ENCODE measurements at regions not wholly inside any gene's neighbourhood (a gene's known extent, or its start where the extent isn't known, plus 50 kb on each side); places are given as distances from the start of the nearest gene placed in this dataset.
A peak's percentile ranks its signal among the peaks of the same experiment; 100 is the strongest.

DNA sequence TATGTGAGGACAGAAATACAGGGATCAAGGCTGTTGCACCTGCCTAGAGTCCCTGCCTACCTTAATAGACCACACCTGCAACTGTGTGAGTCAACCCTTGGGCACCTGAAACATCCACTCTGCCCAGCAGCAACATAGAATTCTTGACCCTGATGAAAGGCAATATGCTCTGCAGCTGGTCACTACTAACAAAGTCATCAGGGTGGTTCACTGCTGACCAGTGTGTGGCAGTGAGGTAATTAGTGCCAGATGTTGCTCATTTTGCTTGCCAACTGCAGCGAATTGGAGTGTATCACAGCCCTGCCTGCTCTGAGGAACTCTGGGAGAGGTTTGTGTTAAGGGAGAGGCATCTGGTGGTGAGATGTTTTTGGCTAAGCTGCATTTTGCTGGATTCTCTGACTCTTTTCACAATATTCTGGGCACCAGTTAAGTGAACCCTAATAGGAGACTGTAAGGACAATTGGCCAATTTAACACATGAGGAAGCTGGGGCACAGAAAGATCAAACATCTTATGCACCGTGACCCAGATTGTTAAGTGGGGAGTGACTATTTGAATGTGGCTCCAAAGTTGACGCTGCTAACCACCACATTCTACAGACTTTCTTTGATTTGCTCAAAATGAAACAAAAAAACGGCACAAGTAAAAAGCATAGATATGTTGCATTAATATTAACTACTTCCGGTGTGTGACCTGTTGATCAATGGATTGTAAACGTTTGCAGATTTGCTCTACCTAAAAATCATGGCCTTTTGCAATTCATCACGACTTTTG, 61.9 kb upstream of the OPRM1 start:
- H3K4me3 ChIP-seq (ENCODE audit: extremely low read depth in 1 of 4, insufficient read depth in 2 of 4, low read depth in 3 of 4, low read length in 4 of 4): no peak overlapping the region
- no peak for FAIRE-seq
- H3K79me2 ChIP-seq (ENCODE audit: control insufficient read depth in 1 of 2, insufficient read depth in 2 of 2, low read length in 2 of 2): no peaks in the 10 kb centered on the region
- WGBS, 2 experiments (ENCODE audit: extremely low coverage in 1 of 2, insufficient coverage in 1 of 2, insufficient read length in 1 of 2, insufficient replicate concordance in 2 of 2, low coverage in 1 of 2, low lambda C conversion rate in 2 of 2, missing lambda C conversion rate in 1 of 2): 95% methylated on average over 7 of the region's 7 CpGs; no CpG with 5 or more reads in 1 of the 2 experiments
- H3K23me2 ChIP-seq (ENCODE audit: low read depth, low read length): no peaks in the 10 kb centered on the region
- no peak overlapping the region for H3K4me2 ChIP-seq (ENCODE audit: insufficient read depth in 1 of 2, low read depth in 2 of 2, low read length in 2 of 2)
- H2AK5ac ChIP-seq (ENCODE audit: low read depth, low read length): no peak overlapping the region
- no peak overlapping the region for H3K14ac ChIP-seq (ENCODE audit: insufficient read length)
- H3K27ac ChIP-seq (ENCODE audit: low read depth, low read length): no peak overlapping the region
- H3K4me1 ChIP-seq (replicated peaks in 1 of 4; ENCODE audit: control insufficient read depth in 3 of 4, insufficient read depth in 4 of 4, low read length in 3 of 4): no peaks in the 10 kb centered on the region; a peak in 1 of 7 replicates
- H4K5ac ChIP-seq (ENCODE audit: insufficient read length, low read depth, low read length): no peak overlapping the region
- peak overlapping the region; percentile 14; the same call in 1 of the 2 replicates for H2AFZ ChIP-seq (ENCODE audit: low read length)
- CTCF ChIA-PET (ENCODE audit: partially characterized antibody): interaction anchor here (0.9 to 1.2 kb wide), 3 partner anchors 14 to 661 kb away, joined by 3 to 5 read pairs (median 3); no protein-coding TSS in a partner anchor
- DNase-seq (ENCODE audit: low read depth in 1 of 2, low spot score in 2 of 2): no peak
- no peak overlapping the region for H3K23ac ChIP-seq (ENCODE audit: insufficient read length)
- peaks cover 4 to 5% of the 10 kb centered on the region in 2 experiments; a peak in 2 of 4 replicates for H3K9me3 ChIP-seq (ENCODE audit: insufficient read depth in 2 of 2, low read depth in 1 of 2, low read length in 1 of 2)
- H2BK15ac ChIP-seq (ENCODE audit: low read length): no peak overlapping the region
- H3K56ac ChIP-seq (replicated peaks; ENCODE audit: insufficient read length, low read depth, low read length): no peak overlapping the region
- POLR2A ChIA-PET (ENCODE audit: partially characterized antibody): no interaction called here
- H3K18ac ChIP-seq (ENCODE audit: extremely low read depth, low read length): no peak overlapping the region
- H3K27me3 ChIP-seq (replicated peaks in 1 of 4; ENCODE audit: control insufficient read depth in 3 of 4, extremely low read depth in 1 of 4, insufficient read depth in 3 of 4, low read length in 3 of 4): no peaks in the 10 kb centered on the region
- no peak overlapping the region for H3K4ac ChIP-seq (replicated peaks; ENCODE audit: insufficient read length, low read depth, low read length)
- no peak overlapping the region for H2BK20ac ChIP-seq (ENCODE audit: low read length)
- peak overlapping the region; percentile 22; the same call in 1 of the 2 replicates for H2BK5ac ChIP-seq (ENCODE audit: low read depth, low read length)
- H3K9ac ChIP-seq (replicated peaks in 1 of 4; ENCODE audit: extremely low read depth in 1 of 4, low read depth in 3 of 4, low read length in 3 of 4): no peak overlapping the region
- H4K20me1 ChIP-seq (replicated peaks in 1 of 2; ENCODE audit: control insufficient read depth in 1 of 2, insufficient read depth in 2 of 2, low read length in 2 of 2): no peaks in the 10 kb centered on the region
- H3K79me1 ChIP-seq (ENCODE audit: low read depth, low read length): no peaks in the 10 kb centered on the region
- H3K36me3 ChIP-seq (ENCODE audit: control insufficient read depth in 2 of 4, insufficient read depth in 4 of 4, low read length in 3 of 4): no peaks in the 10 kb centered on the region
- no peak overlapping the region; the same call in 1 of the 2 replicates for H2BK12ac ChIP-seq (ENCODE audit: low read depth, low read length)
- H4K8ac ChIP-seq (ENCODE audit: extremely low read depth, insufficient read depth, low read length): no peak overlapping the region
- H4K91ac ChIP-seq (replicated peaks; ENCODE audit: insufficient read length, low read length): no peak overlapping the region
- no peak overlapping the region for H2BK120ac ChIP-seq (replicated peaks; ENCODE audit: low read depth, low read length)
- TF ChIP-seq TAF1 (IDR thresholded peaks at IDR 0.05; ENCODE audit: low read depth, low read length) (no peak), NRF1 (IDR thresholded peaks at IDR 0.05; ENCODE audit: low read depth, low read length) (no peak), TAF7 (optimal IDR thresholded peaks at IDR 0.05; ENCODE audit: borderline replicate concordance, low read depth, low read length) (no peak), SAP30 (IDR thresholded peaks at IDR 0.05; ENCODE audit: insufficient read depth, insufficient replicate concordance, low read length) (no peak), TBP (IDR thresholded peaks at IDR 0.05; ENCODE audit: low read depth, low read length) (no peak), CHD1 (IDR thresholded peaks at IDR 0.05; ENCODE audit: low read depth, low read length) (no peak), HDAC6 (IDR thresholded peaks at IDR 0.05; ENCODE audit: low read depth, low read length) (no peak), FOSL1 (IDR thresholded peaks at IDR 0.05; ENCODE audit: insufficient read depth, low read depth, low read length) (no peak), NANOG (IDR thresholded peaks at IDR 0.05; ENCODE audit: insufficient read depth, low read depth, low read length, poor library complexity, severe bottlenecking) (no peak), CREB1 (IDR thresholded peaks at IDR 0.05) (no peak), CHD2 (IDR thresholded peaks at IDR 0.05; ENCODE audit: low read length) (no peak), SP2 (IDR thresholded peaks at IDR 0.05; ENCODE audit: low read length) (no peak)
- TF ChIP-seq, protein P1, sequence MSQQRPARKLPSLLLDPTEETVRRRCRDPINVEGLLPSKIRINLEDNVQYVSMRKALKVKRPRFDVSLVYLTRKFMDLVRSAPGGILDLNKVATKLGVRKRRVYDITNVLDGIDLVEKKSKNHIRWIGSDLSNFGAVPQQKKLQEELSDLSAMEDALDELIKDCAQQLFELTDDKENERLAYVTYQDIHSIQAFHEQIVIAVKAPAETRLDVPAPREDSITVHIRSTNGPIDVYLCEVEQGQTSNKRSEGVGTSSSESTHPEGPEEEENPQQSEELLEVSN (IDR thresholded peaks at IDR 0.05): no peak
